HG02798 (cell line): ENCODE measurements at regions not wholly inside any gene's neighbourhood (a gene's known extent, or its start where the extent isn't known, plus 50 kb on each side); places are given as distances from the start of the nearest gene placed in this dataset.
A peak's percentile ranks its signal among the peaks of the same experiment; 100 is the strongest.
"Not testable (repeated sequence)": the region's sequence is repeated elsewhere in the genome, so short reads cannot be mapped to it uniquely, and the experiment has no call there.

Experiments
- ATAC-seq: cut with Tn5 transposase; IDR thresholded peaks from one replicate; pipeline ENCODE4 v1.9.1; 2021; ENCODE audit warnings: mild to moderate bottlenecking; ENCODE audit not compliant: unreplicated experiment, poor library complexity

DNA sequence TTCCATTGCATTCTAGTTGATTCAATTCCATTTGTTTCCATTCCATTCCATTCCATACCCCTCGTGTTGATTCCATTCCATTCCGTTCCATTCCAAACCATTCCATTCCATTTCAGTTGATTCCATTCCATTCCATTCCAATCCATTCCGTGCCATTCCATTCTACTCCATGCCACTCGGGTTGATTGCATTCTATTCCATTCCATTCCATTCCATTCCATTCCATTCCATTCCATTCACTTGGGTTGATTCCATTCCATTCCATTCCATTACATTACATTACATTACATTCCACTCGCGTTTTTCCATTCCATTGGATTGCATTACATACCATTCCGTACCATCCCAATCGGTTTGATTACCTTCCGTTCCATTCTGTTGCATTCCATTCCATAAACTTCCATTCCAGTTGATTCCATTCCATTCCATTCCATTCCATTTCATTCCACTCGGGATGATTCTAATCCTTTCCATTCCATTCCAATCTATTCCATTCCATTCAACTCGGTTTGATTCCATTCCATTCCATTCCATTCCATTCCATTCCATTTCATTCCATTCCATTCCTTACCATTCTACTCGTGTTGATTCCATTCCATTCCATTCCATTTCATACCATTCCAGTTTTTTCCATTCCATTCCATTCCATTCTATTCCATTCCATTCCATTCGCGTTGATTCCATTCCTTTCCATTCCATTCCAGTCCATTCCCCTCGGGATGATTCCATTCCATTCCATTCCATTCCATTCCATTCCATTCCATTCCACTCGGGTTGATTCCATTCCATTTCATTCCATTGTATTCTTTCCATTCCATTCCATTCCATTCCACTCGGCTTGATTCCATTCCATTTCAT is 1140.4 kb downstream of the RPIA start:
- ATAC-seq, result no peak

DNA sequence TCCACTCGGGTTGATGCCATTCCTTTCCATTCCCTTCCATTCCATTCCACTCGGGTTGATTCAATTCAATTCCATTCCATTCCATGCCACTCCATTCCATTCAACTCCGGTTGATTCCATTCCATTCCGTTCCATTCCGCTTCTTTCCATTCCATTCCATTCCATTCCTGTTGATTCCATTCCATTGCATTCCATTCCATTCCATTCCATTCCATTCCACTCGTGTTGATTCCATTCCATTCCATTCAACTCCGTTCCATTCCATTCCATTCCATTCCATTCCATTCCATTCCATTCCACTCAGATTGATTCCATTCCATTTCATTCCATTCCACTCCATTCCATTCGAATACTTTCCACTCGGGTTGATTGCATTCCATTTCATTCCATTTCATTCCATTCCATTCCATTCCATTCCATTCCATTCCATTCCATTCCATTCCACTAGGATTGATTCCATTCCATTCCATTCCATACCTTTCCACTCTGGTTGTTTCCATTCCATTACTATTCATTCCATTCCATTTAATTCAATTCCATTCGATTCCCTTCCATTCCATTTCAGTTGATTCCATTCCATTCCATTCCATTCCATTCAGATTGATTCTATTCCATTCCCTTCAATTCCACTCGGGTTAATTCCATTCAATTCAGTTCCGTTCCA is 1141.8 kb downstream of the RPIA start:
- ATAC-seq, result peak; percentile 55

DNA sequence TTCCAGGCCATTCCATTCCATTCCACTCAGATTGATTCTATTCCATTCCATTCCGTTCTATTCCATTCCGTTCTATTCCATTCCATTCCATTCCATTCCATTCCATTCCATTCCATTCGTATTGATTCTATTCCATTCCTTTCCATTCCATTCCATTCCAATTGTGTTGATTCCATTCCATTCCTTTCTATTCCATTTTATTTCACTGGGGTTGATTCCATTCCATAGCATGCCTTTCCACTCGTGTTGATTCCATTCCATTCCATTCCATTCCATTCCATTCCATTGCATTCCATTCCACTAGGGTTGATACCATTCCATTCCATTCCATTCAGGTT is 1142.3 kb downstream of the RPIA start:
- ATAC-seq, result no peak

DNA sequence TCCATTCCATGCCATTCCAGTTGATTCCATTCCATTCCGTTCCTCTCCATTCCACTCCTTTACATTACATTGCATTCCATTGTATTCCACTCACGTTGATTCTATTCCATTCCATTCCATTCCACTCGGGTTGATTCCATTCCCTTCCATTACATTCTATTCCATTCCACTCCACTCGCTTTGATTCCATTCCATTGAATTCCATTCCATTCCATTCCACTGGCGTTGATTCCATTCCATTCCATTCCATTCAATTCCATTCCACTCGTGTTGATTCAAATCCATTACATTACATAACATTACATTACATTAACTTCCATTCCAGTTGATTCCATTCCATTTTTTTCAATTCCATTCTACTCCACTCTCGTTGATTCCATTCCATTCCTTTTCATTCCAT is 1142.8 kb downstream of the RPIA start:
- ATAC-seq, result no peak

DNA sequence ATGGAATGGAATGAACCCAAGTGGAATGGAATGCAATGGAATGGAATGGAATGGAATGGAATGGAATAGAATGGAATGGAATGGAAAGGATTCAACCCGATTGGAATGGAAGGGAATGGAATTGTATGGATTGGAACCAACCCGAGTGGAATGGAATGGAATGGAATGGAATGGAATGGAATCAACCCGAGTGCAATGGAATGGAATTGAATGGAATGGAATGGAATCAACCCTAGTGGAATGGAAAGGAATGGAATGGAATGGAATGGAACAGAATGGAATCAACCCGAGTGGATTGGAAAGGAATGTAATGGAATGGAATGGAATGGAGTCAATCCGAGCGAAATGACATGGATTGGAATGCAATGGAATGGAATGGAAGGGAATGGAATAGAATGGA is 1144.9 kb downstream of the RPIA start:
- peak; percentile 51 for ATAC-seq

DNA sequence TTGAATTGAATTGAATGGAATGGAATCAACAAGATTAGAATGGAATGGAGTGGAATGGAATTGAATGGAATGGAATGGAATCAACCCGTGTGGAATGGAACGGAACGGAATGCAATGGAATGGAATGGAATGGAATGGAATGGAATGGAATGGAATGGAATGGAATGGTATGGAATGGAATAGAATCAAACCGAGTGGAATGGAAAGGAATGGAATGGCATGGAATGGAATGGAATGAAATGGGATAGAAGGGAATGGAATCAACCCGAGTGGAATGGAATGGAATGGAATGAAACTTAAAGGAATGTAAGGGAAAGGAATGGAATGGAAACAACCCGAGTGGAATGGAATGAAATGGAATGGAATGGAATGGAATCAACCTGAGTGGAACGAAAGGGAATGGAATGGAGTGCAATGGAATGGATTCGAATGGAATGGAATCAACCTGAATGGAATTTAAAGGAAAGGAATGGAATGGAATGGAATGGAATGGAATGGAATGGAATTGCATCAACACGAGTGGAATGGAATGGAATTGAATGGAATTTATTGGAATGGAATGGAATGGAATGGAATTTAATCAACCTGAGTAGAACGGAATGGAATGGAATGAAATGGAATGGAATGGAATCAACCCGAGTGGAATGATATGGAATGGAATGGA is 1146.6 kb downstream of the RPIA start:
- ATAC-seq, result peak; percentile 19

DNA sequence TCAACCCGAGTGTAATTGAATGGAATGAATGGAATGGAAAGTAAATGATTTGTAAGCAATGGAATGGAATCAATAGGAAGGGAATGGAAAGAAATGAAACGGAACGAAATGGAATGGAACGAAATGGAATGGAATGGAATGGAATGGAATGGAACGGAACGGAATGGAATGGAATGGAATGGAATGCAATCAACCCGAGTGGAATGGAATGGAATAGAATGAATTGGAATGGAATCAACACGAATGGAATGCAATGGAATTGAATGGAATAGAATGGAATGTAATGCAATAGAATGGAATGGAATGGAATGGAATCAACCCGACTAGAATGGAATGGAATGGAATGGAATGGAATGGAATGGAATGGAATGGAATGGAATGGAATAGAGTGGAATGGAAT is 1148.7 kb downstream of the RPIA start:
- peak; percentile 37 for ATAC-seq

DNA sequence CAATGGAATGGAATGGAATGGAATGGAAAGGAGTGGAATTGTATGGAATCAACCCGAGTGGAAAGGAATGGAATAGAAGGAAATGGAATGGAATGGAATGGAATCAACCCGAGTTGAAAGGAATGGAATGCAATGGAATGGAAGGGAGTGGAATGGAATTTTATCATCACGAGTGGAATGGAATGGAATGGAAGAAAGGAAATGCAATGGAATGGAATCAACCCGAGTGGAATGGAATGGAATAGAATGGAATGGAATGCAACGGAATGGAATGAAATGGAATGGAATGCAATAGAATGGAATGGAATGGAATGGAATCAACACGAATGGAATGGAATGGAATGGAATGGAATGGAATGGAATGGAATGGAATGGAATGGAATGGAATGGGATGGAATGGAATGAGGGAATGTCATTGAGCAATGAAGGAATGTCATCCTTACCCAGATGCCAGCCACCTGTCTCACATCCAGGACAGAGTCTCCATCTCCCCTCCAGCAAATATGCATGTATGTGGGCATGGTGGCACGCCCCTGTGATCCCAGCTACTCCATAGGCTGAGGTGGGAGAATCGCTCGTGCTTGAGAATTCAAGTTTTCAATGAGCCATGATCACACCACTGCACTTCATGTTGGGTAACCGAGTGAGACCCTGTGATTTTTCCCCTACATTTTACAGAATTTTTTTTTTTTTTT is 1149.5 kb downstream of the RPIA start:
- ATAC-seq, result peak; percentile 33

DNA sequence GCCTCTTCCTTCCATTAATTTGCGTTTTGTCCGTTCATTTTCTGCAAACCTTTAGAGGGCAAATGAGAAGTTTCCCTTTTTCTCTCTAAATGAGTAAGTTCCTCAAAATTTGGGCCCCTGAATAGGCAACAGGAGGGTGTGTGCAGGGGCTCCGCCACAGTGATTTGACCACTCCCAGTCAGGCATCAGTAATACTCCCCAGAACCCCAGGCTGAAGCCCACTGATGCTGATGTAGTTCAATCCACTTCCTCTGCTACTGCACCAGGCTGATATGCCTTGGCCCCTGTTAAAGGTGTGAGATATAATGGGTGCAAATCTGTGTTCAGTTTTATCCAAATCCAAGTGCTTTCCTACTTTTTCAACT is 1150.0 kb downstream of the RPIA start:
- no peak for ATAC-seq

DNA sequence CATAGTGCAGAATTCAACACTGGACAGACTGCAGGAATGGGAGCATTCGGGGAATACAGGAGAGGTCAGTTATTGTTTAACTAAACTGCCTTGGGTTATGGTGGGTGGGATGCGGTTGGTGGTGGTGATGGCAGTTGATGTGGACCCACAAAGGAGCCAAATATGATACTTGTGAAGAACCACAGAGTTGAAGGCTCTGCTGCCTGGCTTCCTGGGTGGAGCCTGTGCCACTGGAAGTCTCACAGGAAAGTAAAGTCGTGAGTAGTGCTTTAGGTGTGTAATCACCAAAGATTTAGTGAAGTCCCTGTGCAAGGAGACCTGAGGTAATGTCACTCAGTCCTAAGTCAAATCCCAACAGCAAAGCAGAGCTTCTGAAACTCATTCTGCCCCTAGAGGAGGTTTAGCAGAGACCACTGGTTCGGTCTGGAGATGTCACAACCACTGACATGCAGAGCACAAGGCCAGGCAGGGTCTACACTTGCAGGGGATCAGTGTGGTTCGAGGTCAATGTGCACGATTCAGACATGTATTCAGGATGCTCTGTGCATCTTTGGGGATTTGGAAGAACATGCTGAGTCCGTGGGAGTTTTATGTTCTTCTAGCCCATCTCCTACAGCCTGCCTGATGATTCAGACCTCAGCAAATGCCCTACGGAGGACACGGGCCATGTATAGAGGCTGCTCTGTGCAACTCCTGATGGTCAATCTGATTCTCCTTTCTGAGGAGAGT is 1150.9 kb downstream of the RPIA start:
- no peak for ATAC-seq

DNA sequence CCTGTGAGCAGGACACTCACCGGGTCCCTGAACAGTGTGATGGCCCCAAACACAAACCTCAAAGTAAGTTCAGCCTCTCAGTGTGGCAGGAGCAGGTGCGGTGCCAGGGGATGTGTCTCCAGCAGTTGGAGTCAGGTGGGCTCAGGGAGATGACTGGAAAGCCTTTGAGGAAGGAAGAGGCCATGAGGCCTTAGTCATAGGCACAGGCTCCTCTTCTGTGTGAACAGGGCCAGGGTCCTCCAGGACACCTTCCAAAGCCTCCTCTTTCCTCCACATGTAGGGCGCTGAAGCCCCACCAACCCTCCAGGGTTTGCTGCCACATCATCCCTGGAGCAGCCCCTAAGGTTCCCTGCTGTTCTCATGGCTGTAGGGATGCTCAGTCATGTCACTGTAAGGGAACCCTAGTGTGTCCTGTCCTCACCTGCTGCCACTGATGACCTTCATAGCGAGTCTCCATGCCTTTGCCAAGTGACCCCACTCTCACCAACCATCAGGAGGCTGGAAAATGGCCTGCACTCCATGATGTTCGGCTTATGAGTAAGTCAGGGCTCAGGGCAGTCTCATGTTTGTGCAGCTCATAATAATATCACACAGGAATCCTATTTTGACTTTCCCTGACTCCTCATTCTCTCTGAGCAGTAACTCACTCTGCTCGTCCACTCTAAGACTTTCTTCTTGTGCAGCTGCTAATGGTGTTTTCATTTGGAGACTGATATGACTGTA is 1152.9 kb downstream of the RPIA start:
- ATAC-seq, result no peak

DNA sequence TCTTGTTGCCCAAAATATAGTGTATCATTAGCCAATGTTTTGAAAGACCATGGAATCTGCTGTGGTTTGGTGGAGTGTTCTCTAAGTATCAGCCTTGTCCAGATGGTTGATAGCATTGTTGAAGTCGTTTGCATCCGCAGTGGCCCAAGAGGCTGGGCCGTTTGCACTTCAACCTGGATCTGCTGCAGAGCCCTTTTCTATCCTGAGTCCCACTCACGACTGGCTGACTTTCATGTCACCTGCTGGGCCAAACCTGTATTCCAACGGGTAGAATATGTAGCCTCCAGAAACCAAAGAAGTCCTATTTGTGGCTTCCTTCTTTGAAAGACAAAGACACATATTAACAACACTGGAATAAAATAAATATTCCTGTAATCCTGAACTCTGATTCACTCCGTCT is 1154.1 kb downstream of the RPIA start:
- no peak for ATAC-seq

DNA sequence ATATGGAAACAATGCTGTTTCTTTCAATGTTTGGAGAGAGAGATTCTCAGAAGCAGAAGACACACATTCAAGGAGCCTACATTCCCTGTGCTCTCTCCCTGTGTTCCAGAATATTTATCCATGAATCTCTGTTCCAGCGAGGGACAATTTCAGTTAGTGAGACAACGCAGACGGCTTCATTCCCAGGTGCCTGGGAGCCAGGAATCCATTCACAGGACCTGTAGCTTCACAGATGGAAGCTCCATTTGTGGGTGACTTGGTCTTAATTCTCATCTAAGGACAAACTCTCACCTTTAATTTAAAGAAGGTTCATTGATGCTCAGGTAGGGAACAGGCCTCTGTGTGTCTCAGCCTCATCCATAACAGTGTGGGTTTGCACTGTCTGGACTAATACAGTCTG is 1156.6 kb downstream of the RPIA start:
- ATAC-seq, result no peak

DNA sequence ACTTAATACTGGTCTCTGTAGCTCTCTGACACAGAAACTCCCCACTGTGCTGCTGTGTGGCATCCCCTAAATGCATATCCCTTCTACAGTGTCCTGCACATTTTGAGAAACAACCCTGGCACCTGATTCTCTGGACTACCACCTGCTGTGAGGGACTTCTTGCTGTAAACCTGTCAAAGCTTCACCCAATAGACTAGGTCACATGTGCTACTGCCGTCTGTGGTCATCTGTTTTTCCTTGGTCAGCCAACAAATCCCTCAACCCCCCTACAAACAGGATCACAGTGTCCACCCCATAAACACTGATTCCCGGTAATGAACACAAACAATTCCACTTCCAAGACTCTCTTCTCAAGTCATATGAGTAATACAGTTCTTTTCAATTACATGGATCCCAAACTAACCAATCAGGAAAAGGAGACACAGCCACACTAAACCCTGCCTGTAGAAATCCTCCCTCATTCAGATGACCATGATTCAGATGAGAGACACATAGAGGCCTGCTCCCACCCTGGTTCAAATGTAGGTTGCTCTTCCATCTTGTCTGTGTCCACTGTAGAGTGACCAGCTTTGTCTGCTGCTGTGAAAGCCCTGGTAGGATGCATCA is 1157.4 kb downstream of the RPIA start:
- ATAC-seq, result no peak

DNA sequence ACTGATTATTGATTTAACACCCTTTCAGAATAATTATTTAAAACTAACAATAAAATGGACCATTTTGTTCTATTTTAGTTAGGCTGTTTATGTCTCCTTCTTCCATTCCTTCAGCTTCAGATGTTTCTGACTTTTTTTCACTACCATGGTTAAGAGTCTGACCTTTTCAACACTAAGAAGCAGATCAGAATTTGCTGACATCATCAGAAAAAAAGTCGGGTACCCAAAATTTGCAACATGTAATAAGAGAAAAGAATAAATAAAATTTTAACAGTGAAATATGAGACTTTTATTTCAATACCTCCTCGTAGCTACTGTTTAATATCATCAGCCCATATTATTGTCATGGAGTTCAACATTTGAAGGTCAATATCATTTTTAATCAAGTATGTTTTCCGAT is 1158.3 kb downstream of the RPIA start:
- no peak for ATAC-seq

DNA sequence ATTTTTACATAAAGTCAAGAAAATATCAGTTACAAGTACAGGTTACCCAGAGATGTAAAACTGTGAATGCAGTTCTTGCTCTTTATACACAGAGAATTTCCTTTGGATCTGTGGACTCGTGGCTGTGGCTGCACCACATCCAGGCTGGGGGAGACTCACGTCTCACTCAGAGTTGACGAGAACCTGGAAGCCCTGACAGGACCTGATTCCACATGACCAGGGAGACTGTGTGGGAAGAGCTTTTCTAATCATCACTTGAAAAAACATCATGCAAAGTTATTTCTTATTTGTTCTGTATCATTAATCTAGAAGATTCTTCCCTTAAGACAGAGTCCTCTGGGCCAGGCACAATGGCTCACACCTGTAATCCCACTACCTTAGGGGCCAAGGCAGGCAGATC is 1159.0 kb downstream of the RPIA start:
- no peak for ATAC-seq

DNA sequence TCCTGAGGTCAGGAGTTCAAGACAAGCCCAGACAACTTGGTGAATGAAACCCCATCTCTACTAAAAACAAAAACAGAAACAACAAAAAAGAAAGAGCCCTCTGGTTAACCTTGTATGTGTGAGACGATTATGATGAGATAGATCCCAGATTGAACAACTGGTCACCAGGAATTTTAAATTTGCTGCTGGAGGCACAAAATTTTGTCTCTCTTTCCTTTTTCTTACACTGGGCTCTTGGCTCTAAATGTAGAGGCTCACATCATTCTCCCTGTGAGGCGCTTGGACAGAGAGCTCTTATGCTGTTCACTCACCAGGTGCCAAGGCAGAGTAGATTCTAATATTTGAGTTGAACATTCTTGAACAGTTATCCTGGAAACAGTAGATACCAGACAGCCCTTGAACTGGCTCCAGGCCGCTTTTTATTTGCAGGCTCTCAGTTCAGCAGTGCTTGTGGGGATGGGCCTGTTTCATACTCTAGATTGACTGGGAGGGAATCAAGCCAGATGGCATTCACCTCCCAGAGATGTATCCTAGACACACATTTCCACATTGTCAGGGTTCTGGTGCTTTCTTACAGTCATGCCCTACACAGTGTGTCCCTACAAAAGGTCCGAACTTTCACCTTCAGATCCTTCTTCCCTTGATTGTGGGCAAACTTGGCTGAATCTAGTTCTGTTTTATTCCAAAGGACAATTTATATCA is 1159.6 kb downstream of the RPIA start:
- no peak for ATAC-seq

DNA sequence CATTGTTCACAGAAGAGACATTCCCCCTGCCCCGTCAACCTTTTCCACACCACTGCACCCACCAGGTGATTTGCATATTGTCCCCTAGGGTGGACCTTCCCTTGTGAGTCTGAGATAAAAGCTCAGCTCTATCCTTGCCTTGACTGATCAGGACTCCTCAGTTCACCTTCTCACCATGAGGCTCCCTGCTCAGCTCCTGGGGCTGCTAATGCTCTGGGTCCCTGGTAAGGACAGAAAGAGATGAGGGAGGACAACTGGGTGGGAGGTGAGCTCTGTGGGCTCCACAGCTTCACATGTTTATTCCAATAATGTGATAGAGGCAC is 1160.1 kb downstream of the RPIA start:
- ATAC-seq, result no peak

DNA sequence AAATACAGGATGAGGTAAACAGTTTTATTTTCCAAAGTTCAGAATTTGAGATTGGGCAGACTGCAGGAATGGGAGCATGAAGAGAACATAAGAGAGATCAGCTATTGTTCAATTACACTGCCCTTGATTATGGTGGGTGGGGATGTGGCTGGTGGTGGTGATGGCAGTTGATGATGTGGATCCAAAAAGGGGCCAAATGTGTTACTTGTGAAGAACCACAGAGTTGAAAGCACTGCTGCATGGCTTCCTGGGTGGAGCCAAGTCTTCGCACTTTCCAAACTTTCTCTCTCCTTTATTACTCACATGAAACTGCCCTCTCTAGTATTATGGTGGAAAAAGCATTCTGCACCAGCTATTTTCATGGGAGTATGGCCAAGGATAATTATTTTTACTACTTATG is 1162.0 kb downstream of the RPIA start:
- ATAC-seq, result not testable (repeated sequence)
